ENCODE measurements at regions not wholly inside any gene's neighbourhood (a gene's known extent, or its start where the extent isn't known, plus 50 kb on each side); places are given as distances from the start of the nearest gene placed in this dataset.

DNA sequence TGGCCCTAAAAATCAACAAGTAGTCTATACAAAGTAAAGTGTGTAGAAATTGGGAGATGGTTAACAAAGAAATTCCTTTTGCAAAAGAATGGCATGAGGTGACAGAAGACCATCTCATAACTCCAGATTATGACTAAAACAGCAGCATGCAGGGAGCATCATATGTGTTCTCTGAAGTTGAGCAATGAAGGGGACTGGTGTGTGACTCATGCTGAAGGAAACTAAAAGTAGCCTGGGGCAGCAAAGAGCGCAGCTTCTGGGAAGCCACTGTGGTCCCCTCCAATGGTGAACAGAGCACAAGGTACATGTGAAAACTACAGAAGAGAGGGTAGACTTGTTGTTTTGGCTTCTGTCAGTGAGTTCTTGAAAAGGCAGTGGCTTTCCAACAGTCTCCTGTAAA lies 133.4 kb downstream of the MACC1 start:
- H3K27me3 Mint-ChIP-seq (ENCODE audit: insufficient read depth, low read depth, poor library complexity): no peaks in the 10 kb centered on the region
- TF ChIP-seq ZNF462 (CRISPR knock-in tag; IDR thresholded peaks at IDR 0.05) (no peak), POLR2AphosphoS5 (IDR thresholded peaks at IDR 0.05; ENCODE audit: low read depth) (no peak), REST (IDR thresholded peaks at IDR 0.05; ENCODE audit: unreplicated experiment) (no peak), CREB1 (CRISPR knock-in tag; IDR thresholded peaks at IDR 0.05; ENCODE audit: low read depth) (no peak), NANOG (IDR thresholded peaks at IDR 0.05; ENCODE audit: borderline replicate concordance) (no peak), ZNF331 (CRISPR knock-in tag; IDR thresholded peaks at IDR 0.05; ENCODE audit: low read depth) (no peak)
- TF ChIP-seq, protein P1, sequence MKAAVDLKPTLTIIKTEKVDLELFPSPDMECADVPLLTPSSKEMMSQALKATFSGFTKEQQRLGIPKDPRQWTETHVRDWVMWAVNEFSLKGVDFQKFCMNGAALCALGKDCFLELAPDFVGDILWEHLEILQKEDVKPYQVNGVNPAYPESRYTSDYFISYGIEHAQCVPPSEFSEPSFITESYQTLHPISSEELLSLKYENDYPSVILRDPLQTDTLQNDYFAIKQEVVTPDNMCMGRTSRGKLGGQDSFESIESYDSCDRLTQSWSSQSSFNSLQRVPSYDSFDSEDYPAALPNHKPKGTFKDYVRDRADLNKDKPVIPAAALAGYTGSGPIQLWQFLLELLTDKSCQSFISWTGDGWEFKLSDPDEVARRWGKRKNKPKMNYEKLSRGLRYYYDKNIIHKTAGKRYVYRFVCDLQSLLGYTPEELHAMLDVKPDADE (IDR thresholded peaks at IDR 0.05): no peak
- H3K4me3 Mint-ChIP-seq: no peak overlapping the region
- no peak overlapping the region for H2AFZ ChIP-seq
- H3K4me3 ChIP-seq: no peak overlapping the region
- H3F3A ChIP-seq (replicated peaks; ENCODE audit: low read depth): peaks cover 7% of the 10 kb centered on the region; the same call in 1 of the 2 replicates
- H3K4me1 ChIP-seq (ENCODE audit: insufficient read depth): peaks cover 67% of the 10 kb centered on the region
- peaks cover 12% of the 10 kb centered on the region for H3K36me3 Mint-ChIP-seq (ENCODE audit: low read depth)
- no peaks in the 10 kb centered on the region for H3K9me3 Mint-ChIP-seq
- no peak overlapping the region for H3K27ac Mint-ChIP-seq
- no peak overlapping the region for H3K4me2 ChIP-seq
- H3K79me2 ChIP-seq (replicated peaks; ENCODE audit: insufficient read depth): peaks cover 100% of the 10 kb centered on the region
- no peaks in the 10 kb centered on the region for H3K9me2 ChIP-seq (ENCODE audit: insufficient read depth)
- no peak for DNase-seq (ENCODE audit: low spot score)
- peaks cover 31% of the 10 kb centered on the region for H3K4me1 Mint-ChIP-seq
- no peaks in the 10 kb centered on the region for H3K27me3 ChIP-seq (ENCODE audit: insufficient read depth)
- no peak overlapping the region for H3K27ac ChIP-seq (ENCODE audit: low read depth)
- peaks cover 2% of the 10 kb centered on the region; the same call in 1 of the 2 replicates for H3K36me3 ChIP-seq (ENCODE audit: insufficient read depth)
- peak; percentile 31; the same call in 1 of the 3 replicates for ATAC-seq
- H4K20me1 ChIP-seq (replicated peaks; ENCODE audit: insufficient read depth): peaks cover 4% of the 10 kb centered on the region; the same call in 1 of the 2 replicates

Measured in GM23338 (cell line).